Fibroblast of skin of scalp (primary cell): ENCODE measurements at regions not wholly inside any gene's neighbourhood (a gene's known extent, or its start where the extent isn't known, plus 50 kb on each side); places are given as distances from the start of the nearest gene placed in this dataset.
"Not testable (repeated sequence)": the region's sequence is repeated elsewhere in the genome, so short reads cannot be mapped to it uniquely, and the experiment has no call there.

Experiments used
- DNase-seq: peaks from one replicate; pipeline ENCODE4 v3.0.0-alpha.2; 2013

GRCh38 chr1:47687631-47688460, 250.0 kb downstream of the FOXD2 start:
- DNase-seq: no peak

GRCh38 chr1:47688461-47689296, 250.8 kb downstream of the FOXD2 start:
- DNase-seq: no peak

DNA sequence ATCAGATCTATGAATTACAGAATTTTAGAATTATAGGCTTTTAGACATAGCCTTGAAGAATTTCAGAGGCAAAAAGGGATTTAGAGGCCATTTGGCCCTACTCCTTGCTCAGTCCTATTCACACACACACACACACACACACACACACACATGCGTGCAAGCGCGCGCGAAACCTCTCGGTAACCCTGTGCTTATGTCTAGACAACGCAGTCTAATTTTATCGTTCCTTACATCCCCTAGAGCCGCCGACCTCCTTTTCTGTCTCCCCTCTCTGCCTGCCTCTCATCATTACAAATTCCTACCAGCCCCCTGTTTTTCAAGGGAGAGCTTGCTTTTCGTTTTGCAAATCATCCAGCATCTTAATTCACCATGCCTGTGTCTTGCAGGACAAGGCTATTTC, 252.1 kb downstream of the FOXD2 start:
- no peak for DNase-seq

- DNase-seq: no peak
Observed at GRCh38 chr1:47690341-47691250, 252.8 kb downstream of the FOXD2 start.

- DNase-seq: not testable (repeated sequence)
Observed at GRCh38 chr1:47691293-47691692, 253.4 kb downstream of the FOXD2 start.

DNA sequence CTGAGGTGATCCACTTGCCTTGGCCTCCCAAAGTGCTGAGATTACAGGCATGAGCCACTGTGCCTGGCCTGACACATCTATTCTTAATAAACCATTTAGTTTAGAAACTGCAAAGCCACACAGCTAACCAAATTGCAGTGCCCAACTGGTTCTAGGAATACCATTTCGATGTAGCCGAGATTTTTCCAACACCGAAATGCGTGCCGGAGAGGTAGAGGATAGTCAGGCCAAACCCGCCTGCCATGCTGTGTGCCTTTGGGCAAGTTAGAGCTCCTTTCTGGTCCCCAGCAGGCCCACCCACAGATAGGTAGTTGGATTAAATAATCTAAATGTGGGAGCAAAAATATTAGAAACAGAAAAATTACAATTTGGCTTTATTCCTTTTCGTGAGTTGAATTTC, 254.4 kb downstream of the FOXD2 start:
- no peak for DNase-seq

- no peak for DNase-seq
Observed at GRCh38 chr1:47693115-47693514, 255.3 kb downstream of the FOXD2 start.

DNA sequence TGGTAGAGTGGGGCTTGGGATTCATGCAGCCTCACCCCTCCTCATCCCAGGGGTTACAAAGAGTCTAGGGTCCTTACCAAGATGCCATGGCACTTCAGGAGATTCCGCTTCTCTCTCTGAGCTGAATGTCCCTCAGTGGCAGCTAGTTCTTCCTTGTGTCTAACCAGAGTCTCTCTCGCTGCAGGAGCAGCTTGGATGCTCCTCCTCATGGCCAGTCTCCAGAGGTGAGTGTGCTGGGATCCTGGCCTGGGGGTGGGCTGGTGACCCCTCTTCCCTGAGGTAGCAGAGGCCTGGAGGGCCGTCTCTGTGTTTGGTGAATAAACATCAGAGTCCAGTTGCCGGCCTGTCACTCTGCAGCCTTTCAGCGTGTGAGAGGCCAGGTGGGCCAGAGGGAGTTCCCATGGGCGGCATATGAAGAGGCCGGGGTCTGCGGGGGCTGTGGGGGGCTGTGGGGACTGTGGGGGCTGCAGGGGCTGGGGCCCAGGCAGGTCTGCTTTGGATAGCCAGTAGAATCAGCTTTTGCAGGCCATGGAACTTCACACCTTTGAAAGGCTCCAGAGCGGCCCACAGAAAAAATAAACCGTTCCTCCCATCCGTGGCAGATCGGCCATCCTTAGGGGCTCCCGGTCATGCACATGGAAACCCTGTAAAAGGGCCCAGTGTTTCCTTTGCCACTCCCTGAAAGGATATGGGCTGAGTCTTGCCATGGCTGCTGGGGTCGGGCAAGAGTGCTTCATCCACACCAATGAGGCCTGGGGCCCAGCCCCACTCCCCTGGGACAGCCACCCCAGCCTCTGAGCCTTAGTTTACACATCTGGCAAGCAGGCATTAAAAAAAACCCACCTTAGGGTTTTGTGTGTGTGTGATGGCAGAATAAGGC, 256.4 kb downstream of the FOXD2 start:
- DNase-seq: no peak

DNA sequence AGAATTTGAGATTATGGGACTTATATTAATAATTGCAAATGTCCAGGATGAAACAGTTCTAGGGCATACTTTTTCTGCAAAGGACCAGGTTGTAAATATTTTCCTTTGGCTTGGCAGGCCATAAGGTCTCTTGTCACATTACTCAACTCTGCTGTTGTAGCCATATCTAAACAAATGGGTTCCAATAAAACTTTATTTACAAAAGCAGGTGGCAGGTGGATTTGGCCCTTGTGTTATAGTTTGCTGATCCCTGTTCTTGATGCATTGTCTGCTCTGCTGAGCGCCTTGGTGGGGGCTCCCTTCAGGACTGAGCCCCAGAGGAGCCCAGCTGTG, 258.5 kb downstream of the FOXD2 start:
- no peak for DNase-seq

- no peak for DNase-seq
Observed at GRCh38 chr1:47696737-47697441, 259.0 kb downstream of the FOXD2 start.

- no peak for DNase-seq
Observed at GRCh38 chr1:47697616-47698335, 259.9 kb downstream of the FOXD2 start.

GRCh38 chr1:47699492-47700235, 261.8 kb downstream of the FOXD2 start:
- peak; percentile 21 for DNase-seq

GRCh38 chr1:47701283-47701682, 263.4 kb downstream of the FOXD2 start:
- no peak for DNase-seq

GRCh38 chr1:47701741-47702515, 264.1 kb downstream of the FOXD2 start:
- no peak for DNase-seq

- peak; percentile 62 for DNase-seq
Observed at GRCh38 chr1:47703156-47703825, 265.4 kb downstream of the FOXD2 start.

- peak; percentile 88 for DNase-seq
Observed at GRCh38 chr1:47703981-47704596, 266.2 kb downstream of the FOXD2 start.

DNA sequence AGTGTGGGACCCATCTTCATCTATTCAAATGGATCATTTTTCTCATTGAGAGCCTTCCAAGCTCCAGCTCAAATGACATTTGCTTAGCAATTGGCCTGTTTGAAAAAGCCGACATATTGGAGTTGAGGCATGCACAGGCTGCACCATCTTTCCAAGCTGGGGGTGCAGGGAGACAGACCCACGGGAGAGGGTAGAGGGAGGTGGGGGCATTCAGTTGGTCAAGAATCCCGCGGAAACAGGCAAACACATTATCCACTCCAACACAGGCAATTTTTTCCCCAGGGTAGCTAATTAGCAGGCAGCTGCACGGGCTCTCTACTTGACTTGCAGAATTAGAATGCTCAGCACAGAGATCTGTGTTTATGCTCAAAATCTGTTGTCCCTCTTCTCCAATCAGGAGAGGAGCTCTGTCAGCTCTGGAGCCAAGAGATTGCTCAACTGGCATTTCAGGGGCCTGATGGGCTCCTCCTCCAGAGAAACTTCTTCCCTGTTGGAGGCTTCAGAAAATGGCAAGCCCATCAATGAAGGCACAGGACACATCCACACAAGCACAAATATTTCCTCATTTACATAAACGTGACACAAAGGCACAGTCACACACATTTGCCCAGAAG, 267.8 kb downstream of the FOXD2 start:
- no peak for DNase-seq
